ENCODE measurements at regions not wholly inside any gene's neighbourhood (a gene's known extent, or its start where the extent isn't known, plus 50 kb on each side); places are given as distances from the start of the nearest gene placed in this dataset.

- Histone ChIP-seq H3K36me3 (replicated peaks in 1 of 2) (no peaks in the 10 kb centered on the region), H3K9me3 (replicated peaks in 1 of 3) (no peaks in the 10 kb centered on the region), H3K4me1 (replicated peaks in 1 of 2) (no peaks in the 10 kb centered on the region), H3K27ac (no peak overlapping the region), H3K4me3 (no peak overlapping the region), H3K27me3 (no peaks in the 10 kb centered on the region)
- DNase-seq: no peak
- TF ChIP-seq POLR2A (IDR thresholded peaks at IDR 0.05) (no peak), CTCF (IDR thresholded peaks at IDR 0.05) (no peak)
- intact Hi-C loops (cut with DNase I): no loop called here
- WGBS, 4 donors: 75 to 83% (median 81%) methylated on average over 5 of the region's 5 CpGs
These were observed 413.2 kb upstream of the GJE1 start for GRCh38 chr6:141719476-141719875.

- Histone ChIP-seq H3K9me3 (replicated peaks in 1 of 3) (no peaks in the 10 kb centered on the region), H3K27me3 (no peaks in the 10 kb centered on the region), H3K36me3 (replicated peaks in 1 of 2) (no peaks in the 10 kb centered on the region), H3K4me1 (replicated peaks in 1 of 2) (no peaks in the 10 kb centered on the region), H3K4me3 (no peak overlapping the region), H3K27ac (no peak overlapping the region)
- 63 to 71% (median 66%) methylated on average over 3 of the region's 3 CpGs for WGBS, 4 donors
- TF ChIP-seq CTCF (IDR thresholded peaks at IDR 0.05) (no peak), POLR2A (IDR thresholded peaks at IDR 0.05) (no peak)
- intact Hi-C loops (cut with DNase I): no loop called here
- DNase-seq: no peak
These were observed 427.3 kb upstream of the GJE1 start for GRCh38 chr6:141705431-141705830.

DNA sequence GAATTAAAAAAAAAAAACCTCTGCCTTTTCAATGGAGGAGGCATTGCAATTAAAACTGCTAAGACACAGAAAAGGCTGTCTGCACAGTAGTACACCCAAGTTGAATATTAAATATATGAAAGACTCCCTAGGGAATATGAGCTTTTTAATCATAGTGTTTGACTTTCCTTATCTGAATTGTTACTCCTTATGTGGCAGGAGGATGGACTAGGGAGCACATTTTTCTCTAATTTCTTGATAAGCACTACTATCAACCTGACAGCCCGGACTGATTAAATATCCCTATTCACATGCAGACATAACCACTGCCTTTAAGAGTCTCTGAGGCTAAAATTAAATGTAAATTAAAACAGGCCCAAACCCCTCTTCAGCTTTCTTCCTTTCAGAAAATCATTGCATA, 428.6 kb upstream of the GJE1 start:
- Histone ChIP-seq H3K27me3 (no peaks in the 10 kb centered on the region), H3K9me3 (replicated peaks in 1 of 3) (no peaks in the 10 kb centered on the region), H3K36me3 (replicated peaks in 1 of 2) (no peaks in the 10 kb centered on the region), H3K4me1 (replicated peaks in 1 of 2) (no peaks in the 10 kb centered on the region), H3K27ac (no peak overlapping the region), H3K4me3 (no peak overlapping the region)
- intact Hi-C loops (cut with DNase I): no loop called here
- WGBS, 4 donors: 53 to 71% (median 68%) methylated on average over 1 of the region's 1 CpG
- DNase-seq: no peak
- TF ChIP-seq CTCF (IDR thresholded peaks at IDR 0.05) (no peak), POLR2A (IDR thresholded peaks at IDR 0.05) (no peak)

DNA sequence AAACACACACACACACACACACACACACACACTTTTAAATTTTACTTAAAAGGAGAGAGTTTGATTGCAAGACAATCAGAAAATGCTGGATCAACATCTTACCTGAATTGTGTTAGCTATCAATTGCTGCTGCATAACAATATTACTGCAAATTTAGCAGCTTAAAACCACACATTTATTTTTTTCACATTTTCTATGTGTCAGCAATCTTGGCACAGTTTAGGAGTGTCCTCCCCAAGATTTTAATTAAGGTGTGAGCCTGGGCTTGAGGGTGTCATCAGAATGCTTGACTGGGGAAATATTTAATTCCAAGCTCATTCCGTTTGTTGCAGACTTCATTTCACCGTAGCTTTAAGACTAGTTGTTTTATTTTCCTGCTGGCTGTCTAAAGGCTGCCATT, 431.0 kb upstream of the GJE1 start:
- Histone ChIP-seq H3K27me3 (no peaks in the 10 kb centered on the region), H3K4me3 (no peak overlapping the region), H3K4me1 (replicated peaks in 1 of 2) (no peaks in the 10 kb centered on the region), H3K27ac (no peak overlapping the region), H3K36me3 (replicated peaks in 1 of 2) (no peaks in the 10 kb centered on the region), H3K9me3 (replicated peaks in 1 of 3) (no peaks in the 10 kb centered on the region)
- no peak for DNase-seq
- no peak for TF ChIP-seq CTCF (IDR thresholded peaks at IDR 0.05)
- TF ChIP-seq POLR2A (IDR thresholded peaks at IDR 0.05): no peak
- intact Hi-C loops (cut with DNase I): no loop called here
- WGBS, 4 donors: 65 to 92% (median 87%) methylated on average over 2 of the region's 2 CpGs
